ENCODE measurements at regions not wholly inside any gene's neighbourhood (a gene's known extent, or its start where the extent isn't known, plus 50 kb on each side); places are given as distances from the start of the nearest gene placed in this dataset.
"Not testable (repeated sequence)": the region's sequence is repeated elsewhere in the genome, so short reads cannot be mapped to it uniquely, and the experiment has no call there.

GRCh38 chr10:130974166-130974565 is 337.4 kb downstream of the TCERG1L start (continued):
- TF ChIP-seq REST (IDR thresholded peaks at IDR 0.05; ENCODE audit: unreplicated experiment): no peak
- TF ChIP-seq EZH2 (IDR thresholded peaks at IDR 0.05; ENCODE audit: low read depth, unreplicated experiment): no peak
- TF ChIP-seq JUNB (IDR thresholded peaks at IDR 0.05; ENCODE audit: unreplicated experiment): no peak
- no peak for TF ChIP-seq CREB1 (CRISPR knock-in tag; IDR thresholded peaks at IDR 0.05; ENCODE audit: low read depth)
- TF ChIP-seq ZNF331 (CRISPR knock-in tag; IDR thresholded peaks at IDR 0.05; ENCODE audit: low read depth): no peak

- not testable (repeated sequence) for DNase-seq (ENCODE audit: low spot score); H3K9me2 ChIP-seq (ENCODE audit: insufficient read depth)
- peaks cover 12% of the 10 kb centered on the region for H3K36me3 Mint-ChIP-seq (ENCODE audit: low read depth)
These were observed 336.2 kb downstream of the TCERG1L start for GRCh38 chr10:130975351-130975750.

GRCh38 chr10:130982802-130983201 is 328.7 kb downstream of the TCERG1L start:
- Histone ChIP-seq H4K20me1 (replicated peaks; ENCODE audit: insufficient read depth) (no peaks in the 10 kb centered on the region), H3K27me3 (ENCODE audit: insufficient read depth) (no peaks in the 10 kb centered on the region), H3F3A (replicated peaks; ENCODE audit: low read depth) (peaks cover 4% of the 10 kb centered on the region; the same call in 1 of the 2 replicates), H3K4me3 (no peak overlapping the region), H3K4me2 (no peak overlapping the region), H3K36me3 (ENCODE audit: insufficient read depth) (no peaks in the 10 kb centered on the region), H2AFZ (no peak overlapping the region), H3K4me1 (ENCODE audit: insufficient read depth) (no peaks in the 10 kb centered on the region), H3K79me2 (replicated peaks; ENCODE audit: insufficient read depth) (no peaks in the 10 kb centered on the region), H3K27ac (ENCODE audit: low read depth) (no peak overlapping the region), H3K9me2 (ENCODE audit: insufficient read depth) (no peaks in the 10 kb centered on the region)
- ATAC-seq (no peak), DNase-seq (ENCODE audit: low spot score) (no peak)
- no peak for TF ChIP-seq EZH2 (IDR thresholded peaks at IDR 0.05; ENCODE audit: low read depth, unreplicated experiment)
- Mint-ChIP-seq H3K27ac (no peak overlapping the region), H3K4me3 (no peak overlapping the region), H3K27me3 (ENCODE audit: insufficient read depth, low read depth, poor library complexity) (peaks cover 7% of the 10 kb centered on the region), H3K36me3 (ENCODE audit: low read depth) (peaks cover 22% of the 10 kb centered on the region), H3K9me3 (peaks cover 58% of the 10 kb centered on the region), H3K4me1 (no peaks in the 10 kb centered on the region)

More at GRCh38 chr10:130975351-130975750, 336.2 kb downstream of the TCERG1L start:
- H3K79me2 ChIP-seq (replicated peaks; ENCODE audit: insufficient read depth); H3K4me1 ChIP-seq (ENCODE audit: insufficient read depth); ATAC-seq; H3K27ac ChIP-seq (ENCODE audit: low read depth); H3K4me3 Mint-ChIP-seq; H3K4me3 ChIP-seq; H3K27ac Mint-ChIP-seq; H3K4me2 ChIP-seq; H3K36me3 ChIP-seq (ENCODE audit: insufficient read depth); H2AFZ ChIP-seq; H3K27me3 ChIP-seq (ENCODE audit: insufficient read depth); H3F3A ChIP-seq (replicated peaks; ENCODE audit: low read depth); H3K27me3 Mint-ChIP-seq (ENCODE audit: insufficient read depth, low read depth, poor library complexity); H3K4me1 Mint-ChIP-seq; H4K20me1 ChIP-seq (replicated peaks; ENCODE audit: insufficient read depth): not testable (repeated sequence)
- peaks cover 72% of the 10 kb centered on the region for H3K9me3 Mint-ChIP-seq

GRCh38 chr10:130983749-130984148 is 327.8 kb downstream of the TCERG1L start:
- Histone ChIP-seq H3K9me2 (ENCODE audit: insufficient read depth) (no peaks in the 10 kb centered on the region), H3K79me2 (replicated peaks; ENCODE audit: insufficient read depth) (no peaks in the 10 kb centered on the region), H3K36me3 (ENCODE audit: insufficient read depth) (no peaks in the 10 kb centered on the region), H3K27ac (ENCODE audit: low read depth) (no peak overlapping the region), H3K4me3 (no peak overlapping the region), H4K20me1 (replicated peaks; ENCODE audit: insufficient read depth) (no peaks in the 10 kb centered on the region), H3F3A (replicated peaks; ENCODE audit: low read depth) (peaks cover 4% of the 10 kb centered on the region; the same call in 1 of the 2 replicates), H2AFZ (no peak overlapping the region), H3K27me3 (ENCODE audit: insufficient read depth) (no peaks in the 10 kb centered on the region), H3K4me2 (no peak overlapping the region), H3K4me1 (ENCODE audit: insufficient read depth) (no peaks in the 10 kb centered on the region)
- Mint-ChIP-seq H3K27ac (no peak overlapping the region), H3K9me3 (peaks cover 65% of the 10 kb centered on the region), H3K4me1 (no peaks in the 10 kb centered on the region), H3K27me3 (ENCODE audit: insufficient read depth, low read depth, poor library complexity) (peaks cover 7% of the 10 kb centered on the region), H3K36me3 (ENCODE audit: low read depth) (peaks cover 22% of the 10 kb centered on the region), H3K4me3 (no peak overlapping the region)
- ATAC-seq (no peak), DNase-seq (ENCODE audit: low spot score) (no peak)
- TF ChIP-seq ZNF331 (CRISPR knock-in tag; IDR thresholded peaks at IDR 0.05; ENCODE audit: low read depth): no peak
- TF ChIP-seq EZH2phosphoT487 (IDR thresholded peaks at IDR 0.05; ENCODE audit: unreplicated experiment): no peak
- no peak for TF ChIP-seq ZNF114 (CRISPR knock-in tag; IDR thresholded peaks at IDR 0.05)
- TF ChIP-seq CREB1 (CRISPR knock-in tag; IDR thresholded peaks at IDR 0.05; ENCODE audit: low read depth): no peak

All from GM23338 (cell line).